Lung (tissue), 11 donors: ENCODE measurements at regions not wholly inside any gene's neighbourhood (a gene's known extent, or its start where the extent isn't known, plus 50 kb on each side); places are given as distances from the start of the nearest gene placed in this dataset.

ENCODE experiments used
- ATAC-seq: fragments of 200-7000 bp; cut with Tn5 transposase; one replicate; pipeline ENCODE4 v1.9.1; 2020; ENCODE audit warnings: moderate number of reproducible peaks; ENCODE audit not compliant: insufficient read depth, low FRiP score
- DNase-seq, 3 donors: peaks; one replicate each; pipeline ENCODE4 v3.0.0-alpha.2; 2013 to 2017
- H3K27ac ChIP-seq, 2 donors: one replicate each; pipeline ENCODE4 v1.5.1; 2013; ENCODE audit warnings: mild to moderate bottlenecking in 2 of 2, moderate library complexity in 2 of 2, control low read depth in 1 of 2, inconsistent platforms in 1 of 2, low read depth in 1 of 2, low read length in 1 of 2
- H3K27me3 ChIP-seq, 3 donors: one replicate each; pipeline ENCODE4 v1.5.1; 2013; ENCODE audit warnings: low read length in 2 of 3; ENCODE audit not compliant: control insufficient read depth in 3 of 3, insufficient read depth in 3 of 3
- H3K36me3 ChIP-seq, 4 donors: one replicate each; pipeline ENCODE4 v1.5.1; 2013; ENCODE audit warnings: low read length in 4 of 4, mild to moderate bottlenecking in 1 of 4, moderate library complexity in 1 of 4; ENCODE audit not compliant: control insufficient read depth in 4 of 4, insufficient read depth in 4 of 4
- H3K4me1 ChIP-seq, 5 donors: one replicate each; pipeline ENCODE4 v1.5.1; 2013; ENCODE audit warnings: low read length in 5 of 5, mild to moderate bottlenecking in 2 of 5, moderate library complexity in 1 of 5; ENCODE audit not compliant: control insufficient read depth in 5 of 5, insufficient read depth in 5 of 5
- H3K4me3 ChIP-seq: one replicate; pipeline ENCODE4 v1.5.1; 2013; ENCODE audit warnings: mild to moderate bottlenecking, control low read depth, moderate library complexity
- H3K9ac ChIP-seq, 2 donors: one replicate each; pipeline ENCODE4 v1.5.1; 2013; ENCODE audit warnings: low read length in 2 of 2, control low read depth in 1 of 2; ENCODE audit not compliant: insufficient read depth in 1 of 2
- H3K9me3 ChIP-seq, 4 donors: one replicate each; pipeline ENCODE4 v1.5.1; 2013; ENCODE audit warnings: low read length in 3 of 4, mild to moderate bottlenecking in 1 of 4, moderate library complexity in 1 of 4; ENCODE audit not compliant: control insufficient read depth in 4 of 4, insufficient read depth in 3 of 4
- WGBS, 2 donors: extraction: QIAGEN DNeasy Blood & Tissue Kit; methylation state at CpG; one replicate each; pipeline ENCODE4 v1.1.7; 2013; 5-methylcytosine and 5-hydroxymethylcytosine counted together
- TF ChIP-seq, protein P1 (sequence below): IDR thresholded peaks from 2 replicates; pipeline ENCODE4 v1.5.1; 2012; ENCODE audit warnings: mild to moderate bottlenecking; ENCODE audit errors: control extremely low read depth, extremely low read depth
- donor health status: control.
- donor health status: control.
- donor health status: Bipolar disorder and iron deficiency.
- donor health status: healthy.
- donor health status: DM: yes; HTN: yes; CAD: no.

DNA sequence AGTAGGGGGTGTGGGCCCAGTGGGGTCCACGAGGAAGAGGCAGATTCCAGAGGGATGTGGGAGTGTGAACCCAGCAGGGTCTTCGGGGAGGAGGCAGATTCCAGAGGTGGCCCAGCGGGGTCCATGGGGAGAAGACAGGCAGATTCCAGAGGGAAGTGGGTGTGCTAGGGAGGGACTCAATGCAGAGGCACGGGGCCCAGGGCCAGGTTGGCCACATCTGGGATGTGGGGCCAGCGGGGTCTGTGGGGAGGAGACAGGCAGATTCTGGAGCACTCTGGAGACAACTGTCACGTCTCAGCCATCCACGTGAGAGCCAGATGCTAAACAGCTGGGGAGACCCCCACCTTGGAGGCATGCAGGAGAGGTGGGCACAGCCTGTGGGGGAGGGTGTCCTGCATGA lies 582.6 kb downstream of the TBC1D22A start:
- ATAC-seq (no peak), DNase-seq (no peak)
- Histone ChIP-seq H3K36me3 (no peaks in the 10 kb centered on the region), H3K4me1 (no peaks in the 10 kb centered on the region), H3K4me3 (no peak overlapping the region), H3K27me3 (no peaks in the 10 kb centered on the region), H3K27ac (no peak overlapping the region), H3K9ac (no peak overlapping the region), H3K9me3 (peaks cover 0 to 6% (median 0%) of the 10 kb centered on the region in 4 donors)
- TF ChIP-seq, protein P1, sequence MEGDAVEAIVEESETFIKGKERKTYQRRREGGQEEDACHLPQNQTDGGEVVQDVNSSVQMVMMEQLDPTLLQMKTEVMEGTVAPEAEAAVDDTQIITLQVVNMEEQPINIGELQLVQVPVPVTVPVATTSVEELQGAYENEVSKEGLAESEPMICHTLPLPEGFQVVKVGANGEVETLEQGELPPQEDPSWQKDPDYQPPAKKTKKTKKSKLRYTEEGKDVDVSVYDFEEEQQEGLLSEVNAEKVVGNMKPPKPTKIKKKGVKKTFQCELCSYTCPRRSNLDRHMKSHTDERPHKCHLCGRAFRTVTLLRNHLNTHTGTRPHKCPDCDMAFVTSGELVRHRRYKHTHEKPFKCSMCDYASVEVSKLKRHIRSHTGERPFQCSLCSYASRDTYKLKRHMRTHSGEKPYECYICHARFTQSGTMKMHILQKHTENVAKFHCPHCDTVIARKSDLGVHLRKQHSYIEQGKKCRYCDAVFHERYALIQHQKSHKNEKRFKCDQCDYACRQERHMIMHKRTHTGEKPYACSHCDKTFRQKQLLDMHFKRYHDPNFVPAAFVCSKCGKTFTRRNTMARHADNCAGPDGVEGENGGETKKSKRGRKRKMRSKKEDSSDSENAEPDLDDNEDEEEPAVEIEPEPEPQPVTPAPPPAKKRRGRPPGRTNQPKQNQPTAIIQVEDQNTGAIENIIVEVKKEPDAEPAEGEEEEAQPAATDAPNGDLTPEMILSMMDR: no peak
- 65 to 68% methylated on average over 7 of the region's 7 CpGs for WGBS, 2 donors

DNA sequence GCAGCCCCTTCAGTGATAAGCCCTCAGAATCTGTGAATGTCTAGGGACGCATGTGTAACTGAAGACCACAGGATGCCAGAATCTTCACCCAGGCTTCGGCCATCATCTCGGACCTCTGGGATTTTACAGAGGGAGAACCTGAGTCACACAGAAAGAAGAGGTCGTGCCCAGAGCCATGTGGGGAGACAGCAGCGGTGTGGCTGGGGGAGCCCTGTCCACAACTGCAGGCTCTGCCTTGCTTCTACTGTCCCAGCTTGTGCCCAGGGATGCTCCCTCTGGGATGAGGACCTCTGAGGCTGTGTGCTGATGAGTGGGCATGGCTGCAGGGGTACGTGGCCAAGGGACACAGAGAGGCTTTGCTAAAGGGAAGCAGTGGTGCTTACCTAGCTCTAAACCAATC lies 582.0 kb downstream of the TBC1D22A start:
- Histone ChIP-seq H3K27me3 (peaks cover 0 to 1% (median 0%) of the 10 kb centered on the region in 3 donors), H3K27ac (no peak overlapping the region), H3K36me3 (no peaks in the 10 kb centered on the region), H3K9ac (no peak overlapping the region), H3K9me3 (peaks cover 0 to 6% (median 0%) of the 10 kb centered on the region in 4 donors), H3K4me1 (no peaks in the 10 kb centered on the region), H3K4me3 (no peak overlapping the region)
- ATAC-seq (no peak), DNase-seq (no peak)
- 84% methylated on average over 6 of the region's 6 CpGs for whole genome bisulfite sequencing, 2 donors
- TF ChIP-seq, protein P1: no peak

DNA sequence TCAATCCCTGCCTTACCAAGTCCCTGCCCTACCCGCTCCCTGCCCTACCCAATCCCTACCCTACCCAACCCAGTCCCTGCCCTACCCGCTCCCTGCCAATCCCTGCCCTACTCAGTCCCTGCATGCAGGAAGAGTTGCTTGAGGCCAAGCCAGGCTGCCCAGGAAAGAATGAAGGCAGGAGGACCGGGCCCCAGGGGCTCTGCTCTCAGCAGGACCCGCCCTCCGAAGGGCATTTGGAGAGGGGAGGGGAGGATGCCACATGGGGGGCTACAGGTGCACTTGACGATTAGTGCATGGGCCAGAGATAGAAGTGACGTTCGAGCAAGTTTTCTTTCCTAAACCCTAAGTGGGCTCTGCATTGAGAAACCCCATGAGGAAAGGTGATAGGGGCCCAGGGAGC lies 581.2 kb downstream of the TBC1D22A start:
- TF ChIP-seq, protein P1: no peak
- Histone ChIP-seq H3K4me1 (no peaks in the 10 kb centered on the region), H3K27me3 (peaks cover 0 to 3% (median 0%) of the 10 kb centered on the region in 3 donors), H3K9me3 (peaks cover 0 to 6% (median 0%) of the 10 kb centered on the region in 4 donors), H3K36me3 (no peaks in the 10 kb centered on the region), H3K9ac (no peak overlapping the region), H3K4me3 (no peak overlapping the region), H3K27ac (no peak overlapping the region)
- ATAC-seq (no peak), DNase-seq (no peak)
- 86 to 87% methylated on average over 8 of the region's 8 CpGs for WGBS, 2 donors

DNA sequence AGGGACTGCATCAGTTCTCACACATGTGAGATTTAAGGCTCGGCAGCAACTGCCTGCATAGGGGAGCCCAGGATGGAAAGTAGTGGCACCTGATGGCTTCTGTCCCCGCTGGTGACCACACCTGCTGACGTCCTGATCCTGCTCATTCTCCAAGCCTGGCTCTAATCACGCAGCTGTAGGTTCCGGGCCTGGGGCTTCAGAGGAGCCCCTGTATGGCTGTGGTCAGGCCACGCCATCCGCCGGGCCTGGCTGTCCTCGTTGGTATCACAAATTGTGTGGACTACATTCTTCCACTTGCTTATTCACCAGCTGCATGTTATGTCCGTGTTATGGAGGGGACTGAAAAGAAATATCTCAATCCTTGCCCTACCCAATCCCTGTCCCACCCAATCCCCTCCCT lies 580.0 kb downstream of the TBC1D22A start:
- Histone ChIP-seq H3K36me3 (no peaks in the 10 kb centered on the region), H3K9ac (no peak overlapping the region), H3K27me3 (peaks cover 0 to 3% (median 0%) of the 10 kb centered on the region in 3 donors), H3K4me1 (no peaks in the 10 kb centered on the region), H3K27ac (no peak overlapping the region), H3K9me3 (peaks cover 0 to 6% (median 0%) of the 10 kb centered on the region in 4 donors), H3K4me3 (no peak overlapping the region)
- DNase-seq: no peak
- ATAC-seq: no peak
- TF ChIP-seq, protein P1: no peak
- 90 to 93% methylated on average over 10 of the region's 10 CpGs for WGBS, 2 donors
